NT2/D1 (cell line): ENCODE measurements at regions not wholly inside any gene's neighbourhood (a gene's known extent, or its start where the extent isn't known, plus 50 kb on each side); places are given as distances from the start of the nearest gene placed in this dataset.

Source experiments
- SUZ12 ChIP-seq: IDR thresholded peaks from 2 replicates; pipeline ENCODE4 v1.6.1; 2011; ENCODE audit not compliant: insufficient read length, insufficient read depth; ENCODE audit errors: extremely low read depth
- YY1 ChIP-seq: IDR thresholded peaks from 2 replicates; pipeline ENCODE4 v1.6.1; 2011; ENCODE audit not compliant: insufficient read length, insufficient read depth

DNA sequence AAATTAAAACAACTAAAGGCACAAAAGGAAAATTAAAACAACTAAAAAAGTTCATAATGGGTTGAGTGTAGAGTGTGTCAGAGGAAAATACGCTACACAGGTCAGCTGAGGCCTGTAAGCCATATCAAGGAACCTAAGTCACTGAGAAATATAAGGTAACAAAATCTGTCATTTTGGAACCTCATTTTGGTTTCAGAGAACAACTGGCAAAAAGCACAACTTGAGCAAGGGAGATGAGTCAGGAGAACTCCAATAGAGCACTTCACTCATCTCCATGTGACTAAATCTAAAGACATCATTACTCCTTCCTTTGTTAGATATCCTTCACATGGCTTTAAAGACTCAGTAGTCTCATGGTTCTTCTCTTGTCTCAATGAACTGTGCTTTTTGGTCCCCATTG lies 269.4 kb upstream of the POU5F2 start:
- TF ChIP-seq YY1 (no peak), SUZ12 (no peak)
